GM19372 (cell line): ENCODE measurements at regions not wholly inside any gene's neighbourhood (a gene's known extent, or its start where the extent isn't known, plus 50 kb on each side); places are given as distances from the start of the nearest gene placed in this dataset.
"Not testable (repeated sequence)": the region's sequence is repeated elsewhere in the genome, so short reads cannot be mapped to it uniquely, and the experiment has no call there.

Source experiments
- ATAC-seq: cut with Tn5 transposase; IDR thresholded peaks from one replicate; pipeline ENCODE4 v1.9.1; 2021; ENCODE audit warnings: mild to moderate bottlenecking, low read depth, moderate library complexity; ENCODE audit not compliant: unreplicated experiment

GRCh38 chr2:185984670-185985069, 246.1 kb downstream of the FSIP2 start:
- no peak for ATAC-seq

DNA sequence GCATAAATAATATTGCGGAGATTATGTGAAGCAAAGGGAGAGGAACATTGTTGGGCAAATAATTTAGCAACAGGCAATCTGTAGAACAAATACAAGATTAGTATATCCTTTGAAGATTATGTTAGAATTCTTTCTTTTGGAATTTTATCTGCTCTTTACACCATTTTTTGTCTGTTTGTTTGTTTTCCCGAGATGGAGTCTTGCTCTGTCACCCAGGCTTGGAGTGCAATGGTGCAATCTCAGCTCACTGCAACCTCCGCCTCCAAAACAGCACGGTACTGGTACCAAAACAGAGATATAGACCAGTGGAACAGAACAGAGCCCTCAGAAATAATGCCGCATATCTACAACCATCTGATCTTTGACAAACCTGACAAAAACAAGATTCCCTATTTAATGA, 250.3 kb downstream of the FSIP2 start:
- ATAC-seq: not testable (repeated sequence)

- ATAC-seq: no peak
Observed at GRCh38 chr2:185990861-185991525, 252.4 kb downstream of the FSIP2 start.

DNA sequence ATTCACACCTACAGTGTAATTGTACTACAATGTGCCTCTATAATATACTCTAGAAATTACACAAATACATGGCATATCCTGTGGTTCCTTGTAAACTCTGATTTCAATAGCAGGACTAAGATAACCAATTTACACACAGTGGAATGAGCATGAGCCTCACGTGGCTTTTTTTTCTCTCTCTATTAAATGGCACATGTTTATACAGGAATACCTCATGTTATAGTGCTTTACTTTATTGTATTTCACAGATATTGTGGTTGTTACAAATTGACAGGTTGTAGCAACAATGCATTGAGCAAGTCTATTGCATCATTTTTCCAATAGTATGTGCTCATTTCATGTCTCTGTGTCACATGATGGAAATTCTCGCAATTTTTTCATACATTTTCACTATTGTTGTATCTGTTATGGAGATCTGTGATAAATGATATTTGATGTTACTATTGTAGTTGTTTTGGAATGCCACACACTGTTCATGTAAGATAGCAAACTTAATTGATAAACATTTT, 260.0 kb downstream of the FSIP2 start:
- ATAC-seq: no peak

GRCh38 chr2:186009341-186009740, 270.7 kb downstream of the FSIP2 start:
- ATAC-seq: no peak

DNA sequence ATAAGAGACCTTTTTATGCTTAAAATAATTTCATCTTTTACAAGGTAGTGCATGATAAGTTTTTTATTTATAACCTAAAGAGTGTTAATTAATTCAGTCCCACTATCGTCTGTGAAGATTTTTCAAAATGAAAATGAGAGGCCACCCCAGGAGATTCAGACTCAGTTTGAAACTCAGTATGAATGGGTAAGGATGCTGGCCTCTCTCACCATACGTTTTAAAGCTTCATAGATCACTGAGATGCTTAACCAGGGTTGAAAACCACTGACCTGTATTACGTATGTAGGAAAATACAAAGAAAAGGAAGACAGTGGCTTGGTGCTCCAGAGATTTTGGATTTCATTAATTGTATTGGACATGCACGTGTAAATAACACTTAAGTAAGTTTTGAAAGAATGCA, 278.7 kb downstream of the FSIP2 start:
- ATAC-seq: no peak

- ATAC-seq: no peak
Observed at GRCh38 chr2:186024921-186025320, 286.3 kb downstream of the FSIP2 start.

GRCh38 chr2:186027922-186028321, 289.3 kb downstream of the FSIP2 start:
- ATAC-seq: no peak

GRCh38 chr2:186031229-186031628, 292.6 kb downstream of the FSIP2 start:
- no peak for ATAC-seq

GRCh38 chr2:186032102-186032738, 293.6 kb downstream of the FSIP2 start:
- ATAC-seq: no peak

DNA sequence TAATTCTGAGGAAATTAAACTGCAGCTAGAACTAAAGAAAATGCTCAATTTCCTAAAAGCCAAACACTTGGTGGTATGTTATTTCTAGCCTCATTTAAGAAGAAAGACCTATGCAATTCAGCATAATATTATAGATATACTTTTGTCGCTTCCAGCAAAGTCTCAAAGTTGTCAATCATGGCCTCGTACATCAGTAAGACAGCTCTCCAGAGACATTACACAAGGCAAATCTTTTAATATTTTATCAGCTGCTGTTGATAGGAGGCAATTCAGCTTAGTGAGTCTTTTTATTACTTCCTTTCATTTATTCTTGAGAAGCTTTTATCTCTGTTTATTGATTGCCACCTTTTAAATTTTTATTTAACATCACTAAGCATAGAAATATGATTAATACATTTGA, 294.3 kb downstream of the FSIP2 start:
- ATAC-seq: no peak

DNA sequence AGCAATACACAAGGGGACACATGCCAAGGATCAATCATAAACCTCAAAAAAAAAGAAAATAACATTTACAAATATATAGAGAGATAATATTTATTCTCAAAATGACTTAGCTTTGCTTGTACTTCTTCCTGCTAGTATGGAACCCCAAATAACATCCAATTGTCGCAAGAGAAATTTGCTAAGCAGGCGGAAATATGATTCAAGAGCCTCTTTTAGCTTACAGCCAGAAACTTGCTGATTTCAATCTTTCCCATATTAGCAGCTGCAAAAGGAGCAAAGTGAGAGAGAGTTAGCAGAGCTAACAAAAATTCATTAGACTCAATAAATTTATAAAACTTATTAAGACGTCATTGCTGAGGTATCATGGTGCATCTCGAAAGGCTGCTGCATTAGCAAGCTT, 294.9 kb downstream of the FSIP2 start:
- ATAC-seq: no peak

DNA sequence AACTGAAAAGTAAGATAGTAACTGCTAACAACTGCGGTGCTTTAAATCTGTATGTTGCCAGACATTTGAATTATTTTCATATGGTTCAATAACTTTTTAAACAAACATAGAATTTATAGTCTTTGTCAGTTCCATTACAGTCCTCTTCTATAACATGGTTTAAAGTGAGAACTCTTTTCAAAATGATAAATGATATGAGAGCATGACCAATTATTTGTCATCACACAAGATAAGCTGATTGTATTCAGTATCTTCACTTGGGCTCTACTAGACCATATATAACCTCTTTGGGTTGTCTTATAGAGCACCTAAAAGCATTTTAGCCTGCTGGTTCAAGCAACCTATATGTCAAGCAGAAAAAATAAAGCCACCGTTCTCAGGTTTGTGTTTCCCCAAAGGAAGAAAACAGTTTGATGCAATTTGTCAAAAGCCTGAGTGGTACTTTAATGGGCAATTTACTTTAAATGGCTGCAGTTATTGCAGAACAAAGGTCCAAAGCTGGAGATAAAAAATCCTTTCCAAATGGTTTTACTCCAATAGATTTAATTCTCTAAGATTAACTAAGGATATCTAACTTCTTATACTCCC, 298.4 kb downstream of the FSIP2 start:
- no peak for ATAC-seq

DNA sequence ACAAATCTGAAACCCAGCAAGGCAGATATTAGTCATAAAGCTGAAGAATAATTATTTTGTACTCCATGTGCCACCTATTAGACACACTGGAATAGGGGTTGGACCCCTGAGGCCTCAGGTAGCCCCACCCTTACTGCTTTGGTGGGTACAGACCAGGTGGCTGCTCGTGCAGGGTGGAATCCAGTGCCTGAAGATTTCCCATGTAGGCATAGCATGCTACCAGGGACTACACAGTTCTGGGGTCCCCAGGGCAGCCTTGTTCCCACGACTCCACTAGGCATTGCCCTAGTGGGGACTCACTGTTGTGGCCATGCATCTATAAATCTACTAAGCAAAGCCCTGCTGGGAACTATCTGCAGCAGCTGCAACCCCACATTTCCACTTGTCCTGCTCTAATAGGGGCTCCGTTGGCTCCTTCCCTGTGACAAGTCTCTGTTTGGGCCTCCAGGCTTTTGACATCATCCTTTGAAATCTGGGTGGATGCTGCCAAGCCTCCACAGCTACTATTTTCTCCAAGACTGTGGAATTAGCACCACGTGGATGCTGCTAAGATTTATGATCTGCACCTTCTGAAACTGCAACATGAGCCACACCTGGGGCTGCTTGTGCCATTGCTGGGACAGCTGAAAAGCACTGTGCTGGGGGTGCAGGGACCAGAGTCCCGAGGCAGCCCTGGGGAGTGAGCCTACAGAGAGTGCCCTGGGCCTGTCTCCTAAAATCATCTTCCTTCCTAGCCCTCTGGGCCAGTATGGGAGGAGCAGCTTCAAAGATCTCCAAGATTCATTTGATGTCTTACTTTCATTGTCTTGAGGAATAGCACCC, 303.8 kb downstream of the FSIP2 start:
- no peak for ATAC-seq

- ATAC-seq: no peak
Observed at GRCh38 chr2:186044761-186045160, 306.2 kb downstream of the FSIP2 start.

- ATAC-seq: no peak
Observed at GRCh38 chr2:186052930-186053329, 314.3 kb downstream of the FSIP2 start.

DNA sequence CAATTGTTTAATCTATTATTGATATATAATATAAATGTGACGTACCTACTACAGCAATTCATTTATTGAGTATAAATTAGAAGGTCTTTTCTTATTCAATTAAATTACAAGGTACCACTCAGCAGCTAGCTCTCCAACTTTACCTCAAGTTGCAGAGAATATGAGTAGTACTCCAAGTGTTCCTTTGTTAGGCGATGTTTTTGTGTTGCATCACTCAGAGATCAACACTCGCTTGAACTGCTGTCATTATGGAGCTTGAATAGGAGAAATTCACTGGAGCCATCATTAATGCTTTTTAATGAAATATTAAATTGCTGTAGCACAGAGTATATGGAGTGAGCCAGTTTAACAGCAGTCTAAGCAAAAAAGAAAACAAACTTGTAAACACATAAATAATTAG, 320.0 kb downstream of the FSIP2 start:
- ATAC-seq: no peak

GRCh38 chr2:186059096-186059495, 320.5 kb downstream of the FSIP2 start:
- ATAC-seq: no peak

- ATAC-seq: no peak
Observed at GRCh38 chr2:186060744-186061440, 322.3 kb downstream of the FSIP2 start.

- ATAC-seq: no peak
Observed at GRCh38 chr2:186064507-186064906, 325.9 kb downstream of the FSIP2 start.
